HG02943 (cell line): ENCODE measurements at regions not wholly inside any gene's neighbourhood (a gene's known extent, or its start where the extent isn't known, plus 50 kb on each side); places are given as distances from the start of the nearest gene placed in this dataset.
"Not testable (repeated sequence)": the region's sequence is repeated elsewhere in the genome, so short reads cannot be mapped to it uniquely, and the experiment has no call there.

Experiments used
- ATAC-seq: cut with Tn5 transposase; IDR thresholded peaks from one replicate; pipeline ENCODE4 v1.9.1; 2021; ENCODE audit warnings: mild to moderate bottlenecking, low read depth, moderate library complexity; ENCODE audit not compliant: unreplicated experiment

DNA sequence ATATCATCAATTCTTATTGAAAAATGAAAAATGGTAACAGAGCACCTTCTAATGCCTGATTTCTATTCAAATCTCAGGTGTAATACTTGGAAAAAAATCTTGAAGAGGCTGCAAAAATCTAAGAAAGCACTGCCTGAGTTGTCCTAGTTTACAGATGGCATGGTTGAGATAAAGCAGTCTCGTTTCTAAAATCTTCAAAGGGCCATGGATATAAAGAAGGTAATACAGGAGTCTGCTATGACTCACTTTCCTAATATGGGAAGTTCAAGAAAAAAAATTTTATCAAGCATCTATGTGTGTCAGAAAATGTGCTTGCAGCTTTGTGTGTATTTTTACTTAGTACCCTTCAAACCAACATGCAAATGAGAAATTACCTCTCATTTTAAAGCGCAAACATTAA, 163.3 kb downstream of the DMAC1 start:
- no peak for ATAC-seq

DNA sequence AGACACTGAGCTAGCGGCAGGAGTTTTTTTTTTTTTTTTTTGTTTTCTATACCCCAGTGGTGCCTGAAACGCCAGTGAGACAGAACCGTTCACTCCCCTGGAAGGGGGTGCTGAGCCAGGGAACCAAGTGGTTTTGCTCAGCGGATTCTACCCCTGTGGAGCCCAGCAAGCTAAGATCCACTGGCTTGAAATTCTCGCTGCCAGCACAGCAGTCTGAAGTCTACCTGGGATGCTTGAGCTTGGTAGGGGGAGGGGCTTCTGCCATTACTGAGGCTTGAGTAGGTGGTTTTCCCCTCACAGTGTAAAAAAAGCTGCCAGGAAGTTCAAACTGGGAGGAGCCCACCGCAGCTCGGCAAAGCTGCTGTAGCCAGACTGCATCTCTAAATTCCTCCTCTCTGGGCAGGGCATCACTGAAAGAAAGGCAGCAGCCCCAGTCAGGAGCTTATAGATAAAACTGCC, 173.0 kb downstream of the DMAC1 start:
- ATAC-seq: not testable (repeated sequence)

GRCh38 chr9:7622481-7622880, 177.1 kb downstream of the DMAC1 start:
- ATAC-seq: no peak

DNA sequence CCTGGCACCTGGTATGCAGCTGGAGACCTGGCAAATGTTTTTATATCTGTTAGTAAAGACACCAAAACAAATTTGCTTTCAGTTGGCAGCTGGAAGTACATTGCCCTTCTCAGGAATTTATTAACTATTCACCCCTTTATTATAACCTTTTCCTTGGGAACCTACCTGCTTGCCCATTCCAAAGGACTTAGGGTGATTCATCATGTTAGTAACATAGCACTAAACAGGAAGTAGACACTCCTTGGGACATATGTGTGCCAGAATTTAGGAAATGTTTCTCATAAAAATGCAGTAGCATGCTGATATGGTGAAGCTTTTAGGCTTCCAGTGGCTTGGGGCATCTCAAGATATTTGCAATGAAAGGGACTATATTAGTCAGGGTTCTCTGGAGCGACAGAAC, 184.2 kb downstream of the DMAC1 start:
- no peak for ATAC-seq

DNA sequence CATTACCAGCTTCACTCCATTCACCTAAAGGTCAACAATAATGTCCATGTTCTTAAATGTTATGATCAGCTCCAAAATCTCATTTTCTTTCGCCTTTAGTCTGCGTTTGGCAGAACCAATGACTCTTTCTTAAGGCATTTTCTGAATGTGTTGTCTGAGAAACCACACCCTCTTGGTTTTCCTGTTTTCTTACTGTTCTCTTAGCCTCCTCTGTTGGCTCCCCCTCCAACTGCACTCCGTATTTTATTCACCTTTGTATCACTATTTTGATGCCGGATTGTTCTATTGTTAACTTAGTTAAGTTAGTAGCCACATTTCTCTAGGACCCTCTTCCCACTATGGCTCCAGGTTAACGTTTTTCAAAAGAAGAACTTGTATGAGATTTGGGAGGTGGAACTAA, 185.6 kb downstream of the DMAC1 start:
- ATAC-seq: no peak

DNA sequence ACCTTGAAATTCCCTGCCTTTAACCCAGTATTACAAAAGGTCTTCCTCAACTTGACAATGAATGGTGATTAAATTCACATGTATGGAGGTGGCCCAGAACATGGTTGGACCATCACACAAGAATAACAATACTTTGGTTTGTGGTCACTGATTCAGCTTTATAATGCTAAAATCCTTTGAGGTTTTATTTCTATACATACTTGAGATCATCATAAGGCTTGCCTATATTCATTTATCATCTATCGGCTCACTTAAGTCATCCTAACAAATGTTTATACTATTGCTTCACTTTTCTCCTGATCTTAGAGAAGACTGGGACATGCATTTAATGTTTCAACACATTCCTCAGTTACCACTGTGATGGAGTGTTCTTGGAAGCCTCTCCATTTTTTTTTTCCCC, 191.3 kb downstream of the DMAC1 start:
- ATAC-seq: no peak

DNA sequence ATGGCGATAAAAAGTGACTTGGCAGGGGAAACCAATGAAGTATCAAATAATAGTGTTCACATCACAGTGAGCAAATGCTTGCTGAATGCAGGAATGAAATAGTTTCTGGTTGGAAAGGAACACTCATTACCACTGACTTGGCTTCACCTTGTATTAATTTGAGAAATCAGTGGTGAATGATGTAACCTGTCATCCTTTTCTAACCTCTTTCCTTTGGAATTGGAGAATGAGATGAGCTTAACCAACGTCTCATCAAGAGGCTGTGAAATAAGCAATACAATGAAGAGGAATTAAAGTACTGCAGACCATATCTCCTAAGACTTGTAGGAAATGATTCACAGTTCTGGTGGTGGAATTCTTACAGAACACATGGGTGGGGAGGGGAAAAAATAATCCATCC, 192.2 kb downstream of the DMAC1 start:
- ATAC-seq: no peak

GRCh38 chr9:7606591-7606990, 193.0 kb downstream of the DMAC1 start:
- no peak for ATAC-seq

DNA sequence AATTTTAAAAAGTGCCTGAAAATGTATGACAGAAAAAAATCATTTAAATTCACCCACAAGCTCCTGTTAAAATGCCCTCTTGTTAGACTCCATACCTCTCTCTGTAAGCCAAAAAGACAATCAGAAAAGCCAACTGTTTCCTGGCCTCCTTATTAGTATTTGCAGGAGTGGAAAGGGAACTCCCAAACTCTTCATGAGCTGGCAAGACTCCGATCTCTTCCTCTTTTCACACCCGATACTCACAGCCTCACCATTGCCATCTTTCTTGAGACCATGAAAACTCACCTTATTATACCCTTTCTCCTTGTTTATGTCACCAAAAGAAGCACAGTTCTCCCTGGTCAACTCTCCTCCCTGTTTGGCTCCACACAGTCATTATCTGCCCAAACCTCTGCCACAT, 197.8 kb downstream of the DMAC1 start:
- ATAC-seq: no peak

GRCh38 chr9:7597716-7598115, 201.9 kb downstream of the DMAC1 start:
- no peak for ATAC-seq

GRCh38 chr9:7592321-7593316, 207.0 kb downstream of the DMAC1 start:
- ATAC-seq: no peak

GRCh38 chr9:7591501-7591900, 208.1 kb downstream of the DMAC1 start:
- no peak for ATAC-seq

- no peak for ATAC-seq
Observed at GRCh38 chr9:7580568-7580967, 219.0 kb downstream of the DMAC1 start.

GRCh38 chr9:7579351-7579750, 220.2 kb downstream of the DMAC1 start:
- ATAC-seq: no peak

GRCh38 chr9:7578951-7579350, 220.6 kb downstream of the DMAC1 start:
- no peak for ATAC-seq

GRCh38 chr9:7570107-7570720, 229.4 kb downstream of the DMAC1 start:
- no peak for ATAC-seq

DNA sequence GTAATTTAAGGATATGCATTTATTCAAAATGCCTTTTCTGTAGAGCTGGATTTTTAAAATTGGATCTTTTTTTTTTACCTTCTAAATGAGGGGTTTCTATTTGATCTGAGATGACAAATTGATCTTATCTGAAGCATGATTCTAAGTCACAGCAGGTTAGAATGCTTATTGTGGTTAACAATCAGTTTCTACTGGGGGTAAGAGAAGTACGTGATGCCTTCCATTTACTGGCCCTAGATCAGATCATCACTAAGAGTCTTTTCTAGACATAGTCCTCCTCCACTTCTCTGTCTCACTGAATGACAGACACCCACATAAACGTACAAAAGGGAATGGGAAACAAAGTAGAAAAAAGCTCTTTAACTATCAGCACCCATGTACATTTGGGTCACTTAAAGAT, 231.9 kb downstream of the DMAC1 start:
- no peak for ATAC-seq

GRCh38 chr9:7561527-7562080, 238.0 kb downstream of the DMAC1 start:
- ATAC-seq: no peak

DNA sequence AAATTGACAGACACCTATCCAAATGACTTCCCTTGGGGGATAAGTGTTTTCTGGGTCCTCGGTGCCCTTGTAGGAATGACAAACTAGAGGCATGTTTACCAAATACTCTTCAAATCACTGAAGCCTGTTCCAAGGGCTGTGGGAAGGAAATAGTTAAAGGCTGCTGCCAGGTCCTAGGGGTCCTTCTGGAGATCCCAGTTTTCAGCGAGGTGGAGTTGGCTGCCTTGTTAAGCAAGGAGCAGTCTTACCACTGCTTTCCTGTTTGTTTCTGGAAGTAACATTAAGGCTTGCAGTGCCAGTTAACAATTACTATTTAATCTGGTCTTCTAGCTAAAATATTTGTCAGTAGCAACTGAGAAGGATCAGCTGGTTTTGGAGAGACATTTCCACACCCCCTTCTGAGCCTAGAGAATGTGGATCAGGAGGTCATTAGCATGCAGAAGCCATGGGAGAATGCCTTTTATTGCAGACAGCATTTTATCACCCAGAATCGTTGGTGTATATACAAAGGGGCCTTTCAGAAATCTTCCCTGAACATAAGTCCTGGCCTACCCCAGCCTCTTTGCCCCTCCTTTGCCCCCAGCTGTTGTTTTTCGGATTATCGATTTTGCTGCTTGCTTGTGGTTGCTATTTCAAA, 238.8 kb downstream of the DMAC1 start:
- ATAC-seq: no peak

- ATAC-seq: no peak
Observed at GRCh38 chr9:7554699-7555098, 244.9 kb downstream of the DMAC1 start.

- ATAC-seq: not testable (repeated sequence)
Observed at GRCh38 chr9:7552706-7553105, 246.9 kb downstream of the DMAC1 start.
